HUES6 (cell line): ENCODE measurements at regions not wholly inside any gene's neighbourhood (a gene's known extent, or its start where the extent isn't known, plus 50 kb on each side); places are given as distances from the start of the nearest gene placed in this dataset.

ENCODE experiments used
- H3K27ac ChIP-seq: 2 replicates; pipeline ENCODE4 v1.7.0; 2013; ENCODE audit warnings: low read depth, mild to moderate bottlenecking, low read length, inconsistent platforms
- H3K27me3 ChIP-seq: 2 replicates; pipeline ENCODE4 v1.6.1; 2013; ENCODE audit warnings: low read length; ENCODE audit not compliant: control insufficient read depth, insufficient read depth
- H3K36me3 ChIP-seq: 2 replicates; pipeline ENCODE4 v1.6.1; 2013; ENCODE audit warnings: low read length; ENCODE audit not compliant: control insufficient read depth, insufficient read depth
- H3K4me1 ChIP-seq: 2 replicates; pipeline ENCODE4 v1.6.1; 2013; ENCODE audit warnings: low read length; ENCODE audit not compliant: control insufficient read depth, insufficient read depth
- H3K4me3 ChIP-seq: 2 replicates; pipeline ENCODE4 v1.5.1; 2013; ENCODE audit warnings: low read depth, low read length
- H3K9ac ChIP-seq: one replicate; pipeline ENCODE4 v1.6.1; 2013; ENCODE audit warnings: mild to moderate bottlenecking, low read length
- H3K9me3 ChIP-seq: 2 replicates; pipeline ENCODE4 v1.6.1; 2013; ENCODE audit warnings: low read depth, low read length; ENCODE audit not compliant: control insufficient read depth, insufficient read depth

DNA sequence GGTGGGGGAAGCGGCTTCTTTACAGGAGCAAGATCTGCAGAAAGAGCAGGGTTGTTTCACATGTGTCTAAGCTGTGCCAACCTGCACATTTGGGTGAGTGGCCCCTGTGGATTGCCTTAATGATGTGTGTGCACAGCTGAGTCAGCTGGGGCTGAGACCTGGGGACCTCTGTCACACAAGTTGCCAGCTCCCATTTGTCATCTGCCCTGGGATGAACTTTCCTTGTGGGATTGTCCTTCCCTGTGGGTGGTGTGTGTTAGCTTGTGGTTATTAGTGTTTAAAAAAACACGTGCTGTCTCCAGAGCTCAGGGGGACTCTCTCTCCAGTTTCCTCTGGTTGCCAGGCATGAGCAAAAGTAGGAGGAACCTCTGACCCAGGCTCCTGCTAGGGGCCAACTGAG, 400.5 kb upstream of the CCL2 start:
- Histone ChIP-seq H3K27me3 (no peaks in the 10 kb centered on the region; the same call in 1 of the 2 replicates), H3K9me3 (no peaks in the 10 kb centered on the region), H3K4me1 (peaks cover 11% of the 10 kb centered on the region), H3K27ac (no peak overlapping the region), H3K36me3 (no peaks in the 10 kb centered on the region), H3K9ac (no peak overlapping the region), H3K4me3 (no peak overlapping the region)

DNA sequence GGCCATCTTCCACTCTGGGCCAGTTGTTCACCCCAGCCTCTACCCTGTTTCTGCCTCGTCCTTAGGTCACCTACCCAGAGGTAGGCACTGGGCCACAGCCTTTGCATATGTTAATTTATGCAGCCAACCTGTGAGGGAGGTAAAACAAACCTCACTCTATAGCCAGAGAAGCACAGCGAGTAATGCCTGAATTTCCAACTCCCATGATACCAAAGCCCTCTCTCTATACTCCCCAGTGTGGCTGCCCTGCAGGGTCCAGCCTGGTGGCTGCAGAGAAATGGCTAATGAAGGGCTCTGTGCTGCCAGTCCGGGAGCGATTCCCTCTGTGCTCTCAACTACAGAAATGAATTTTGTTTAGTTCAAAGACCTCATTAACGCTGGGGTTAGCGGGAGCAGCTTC, 397.0 kb upstream of the CCL2 start:
- peaks cover 11% of the 10 kb centered on the region for H3K4me1 ChIP-seq
- no peak overlapping the region for H3K27ac ChIP-seq
- no peaks in the 10 kb centered on the region; the same call in 1 of the 2 replicates for H3K27me3 ChIP-seq
- H3K9me3 ChIP-seq = no peaks in the 10 kb centered on the region
- no peaks in the 10 kb centered on the region for H3K36me3 ChIP-seq
- no peak overlapping the region for H3K4me3 ChIP-seq
- no peak overlapping the region for H3K9ac ChIP-seq

DNA sequence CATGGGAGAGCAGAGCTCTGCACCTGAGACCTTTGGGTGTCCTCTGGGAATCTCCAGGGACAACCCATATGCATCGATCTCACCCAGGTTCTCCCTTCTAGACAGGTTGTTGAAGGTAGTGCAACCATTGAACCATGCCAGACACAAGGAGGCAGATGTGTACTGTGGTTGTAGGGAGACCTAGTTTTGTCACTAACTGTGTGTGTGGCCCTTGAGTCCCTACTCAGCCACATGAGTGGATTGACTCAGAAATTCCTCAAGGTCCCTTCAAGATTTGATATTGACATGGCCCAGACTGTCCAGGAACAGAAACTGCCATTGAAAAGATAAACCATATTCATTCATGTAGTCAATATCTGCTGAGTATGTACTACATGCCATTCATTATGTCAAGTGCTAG, 396.4 kb upstream of the CCL2 start:
- Histone ChIP-seq H3K4me1 (peaks cover 11% of the 10 kb centered on the region), H3K36me3 (no peaks in the 10 kb centered on the region), H3K9ac (no peak overlapping the region), H3K27me3 (no peaks in the 10 kb centered on the region; the same call in 1 of the 2 replicates), H3K4me3 (no peak overlapping the region), H3K27ac (no peak overlapping the region), H3K9me3 (no peaks in the 10 kb centered on the region)

DNA sequence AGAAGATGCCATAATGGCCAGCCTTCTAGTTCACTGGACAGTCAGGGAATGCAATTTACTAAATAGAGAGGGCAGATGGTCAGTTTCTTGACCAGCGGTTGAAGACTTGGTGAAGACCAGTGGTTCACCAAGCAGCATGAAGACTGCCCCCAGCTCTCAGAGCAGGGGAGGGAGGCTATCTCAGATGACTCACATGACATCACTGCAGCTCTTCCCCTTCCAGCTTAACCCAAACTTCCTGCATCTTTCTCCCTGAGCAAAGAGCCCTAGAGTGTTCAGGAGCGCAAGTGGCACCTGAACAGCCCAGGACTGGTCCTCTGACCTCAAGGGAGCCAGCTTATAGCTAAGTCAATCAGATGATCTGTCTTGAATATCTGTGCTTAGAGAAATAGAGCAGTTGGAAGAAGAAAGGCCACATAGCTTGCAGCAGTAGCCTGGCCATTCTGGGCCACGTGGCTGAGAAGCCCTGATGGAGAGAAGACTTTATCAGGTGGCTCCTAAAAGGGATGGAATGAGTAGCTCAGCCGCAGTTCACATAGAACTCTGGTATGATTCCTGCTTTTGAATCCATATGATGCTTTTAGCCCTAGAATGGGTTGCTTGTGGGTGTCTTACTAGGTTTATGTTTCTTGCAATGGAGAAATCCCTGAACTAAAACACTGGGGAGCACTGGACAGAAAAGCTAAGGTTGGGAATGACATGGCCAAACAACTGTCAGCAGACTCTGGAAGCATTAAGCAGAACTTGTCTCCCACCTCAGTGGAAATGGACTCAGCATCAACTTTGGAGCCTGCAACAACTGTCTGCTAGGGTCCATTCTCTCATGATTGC, 392.1 kb upstream of the CCL2 start:
- Histone ChIP-seq H3K4me1 (peaks cover 8% of the 10 kb centered on the region), H3K9me3 (no peaks in the 10 kb centered on the region), H3K27ac (no peak overlapping the region), H3K36me3 (no peaks in the 10 kb centered on the region), H3K27me3 (no peaks in the 10 kb centered on the region; the same call in 1 of the 2 replicates), H3K9ac (no peak overlapping the region), H3K4me3 (no peak overlapping the region)

DNA sequence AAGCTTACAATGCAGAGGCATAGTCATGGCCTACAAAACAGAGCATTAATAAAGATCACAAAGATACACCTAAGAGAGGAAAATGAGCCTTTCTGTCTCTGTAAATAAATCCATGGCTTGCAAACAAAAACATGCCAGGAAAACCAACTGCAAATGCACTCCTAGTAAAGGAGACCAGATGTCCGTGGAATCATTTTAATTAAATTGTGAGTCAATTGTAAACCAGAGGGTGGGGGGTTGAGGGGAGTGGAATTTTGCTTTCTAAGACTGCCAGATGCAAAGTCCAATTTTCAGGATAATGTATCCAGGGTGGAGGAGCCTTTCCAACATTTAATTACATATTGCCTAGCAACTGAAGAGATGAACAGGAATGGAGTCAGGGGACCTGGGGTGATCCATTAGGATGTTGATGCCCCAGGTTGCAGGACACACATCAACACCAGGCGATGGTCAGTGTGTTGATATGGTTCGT, 390.3 kb upstream of the CCL2 start:
- Histone ChIP-seq H3K9me3 (no peaks in the 10 kb centered on the region), H3K27ac (no peak overlapping the region), H3K4me1 (no peaks in the 10 kb centered on the region), H3K9ac (no peak overlapping the region), H3K36me3 (no peaks in the 10 kb centered on the region), H3K27me3 (no peaks in the 10 kb centered on the region), H3K4me3 (no peak overlapping the region)

DNA sequence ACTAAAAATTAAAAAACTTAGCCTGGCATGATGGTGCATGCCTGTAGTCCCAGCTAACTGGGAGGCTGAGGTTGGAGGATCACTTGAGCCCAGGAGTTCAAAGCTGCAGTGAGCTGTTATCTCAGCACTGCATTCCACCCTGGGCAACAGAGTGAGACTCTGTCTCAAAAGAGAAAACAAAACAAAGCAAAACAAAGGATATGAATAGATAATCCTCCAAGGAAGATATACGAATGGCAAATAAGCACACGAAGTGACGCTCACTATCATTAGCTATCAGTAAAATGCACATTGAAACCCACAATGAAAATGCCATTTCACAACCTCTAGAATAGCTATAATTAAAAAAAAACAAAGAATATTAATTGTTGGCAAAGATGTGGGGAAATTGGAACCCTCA, 386.2 kb upstream of the CCL2 start:
- peaks cover 8% of the 10 kb centered on the region; the same call in 1 of the 2 replicates for H3K4me1 ChIP-seq
- no peak overlapping the region for H3K9ac ChIP-seq
- H3K36me3 ChIP-seq = no peaks in the 10 kb centered on the region
- no peak overlapping the region for H3K27ac ChIP-seq
- no peaks in the 10 kb centered on the region for H3K9me3 ChIP-seq
- no peak overlapping the region for H3K4me3 ChIP-seq
- H3K27me3 ChIP-seq = no peaks in the 10 kb centered on the region

DNA sequence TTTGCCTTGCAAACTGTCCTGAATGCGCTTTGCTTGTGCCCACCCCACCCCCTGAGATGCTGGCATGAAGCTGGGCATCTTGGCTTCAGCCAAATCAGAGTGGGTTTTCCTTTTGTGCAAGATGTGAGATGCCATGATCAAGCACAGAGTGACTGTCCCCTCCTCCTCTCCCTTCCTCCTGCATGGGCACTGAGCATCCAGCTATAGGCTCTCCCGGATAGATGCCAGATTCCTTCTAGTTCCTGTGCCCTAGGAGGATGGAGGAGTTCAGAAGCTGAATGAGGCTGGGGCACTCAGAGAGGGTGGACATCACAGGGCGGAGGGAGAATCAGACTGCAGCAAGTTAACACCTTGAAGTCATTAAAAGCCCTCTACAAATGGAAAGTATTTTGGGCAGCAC, 384.1 kb upstream of the CCL2 start:
- Histone ChIP-seq H3K9me3 (no peaks in the 10 kb centered on the region), H3K4me3 (no peak overlapping the region), H3K9ac (no peak overlapping the region), H3K36me3 (no peaks in the 10 kb centered on the region), H3K4me1 (peaks cover 8% of the 10 kb centered on the region; the same call in 1 of the 2 replicates), H3K27ac (no peak overlapping the region), H3K27me3 (no peaks in the 10 kb centered on the region)

DNA sequence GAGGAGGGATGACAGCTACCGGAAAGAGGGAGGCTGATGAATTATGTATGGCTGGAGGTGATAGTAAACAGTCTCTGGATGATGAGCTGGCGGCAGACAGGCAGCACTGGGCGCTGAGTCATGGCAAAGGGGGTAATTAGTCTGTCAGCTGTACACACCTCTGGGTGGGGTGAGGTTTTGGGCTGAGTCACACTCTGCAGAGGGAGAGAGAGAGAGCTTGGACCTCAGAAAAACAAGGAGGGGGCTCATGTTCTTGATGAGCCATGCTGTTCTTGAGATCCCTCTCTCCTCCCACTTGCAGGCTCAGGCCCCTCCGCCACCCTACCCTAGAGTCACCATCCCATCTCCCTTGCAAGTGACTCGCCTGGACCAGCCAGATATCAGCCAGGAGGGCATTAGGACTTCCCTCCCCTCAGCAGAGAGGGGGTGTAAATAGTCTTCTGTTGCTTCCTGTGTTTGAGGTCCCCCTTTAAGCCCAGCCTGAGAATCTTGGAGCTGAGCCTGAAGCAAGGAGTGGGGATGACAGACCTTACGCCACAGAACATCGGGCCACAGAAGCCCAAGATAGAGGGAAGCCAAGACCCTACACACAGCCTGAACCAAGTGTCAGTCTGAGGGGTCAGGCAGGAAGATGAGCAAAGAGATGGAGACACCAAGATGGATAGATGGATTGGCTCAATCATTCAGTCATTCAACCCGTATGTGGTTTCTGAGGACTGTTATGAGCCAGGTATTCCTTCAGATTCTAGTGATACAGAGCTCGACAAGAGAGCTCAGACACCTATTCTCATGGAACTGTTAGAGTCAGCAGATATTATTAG, 383.2 kb upstream of the CCL2 start:
- Histone ChIP-seq H3K4me3 (no peak overlapping the region), H3K4me1 (peaks cover 8% of the 10 kb centered on the region; the same call in 1 of the 2 replicates), H3K36me3 (no peaks in the 10 kb centered on the region), H3K27ac (no peak overlapping the region), H3K9me3 (no peaks in the 10 kb centered on the region), H3K9ac (no peak overlapping the region), H3K27me3 (no peaks in the 10 kb centered on the region)

DNA sequence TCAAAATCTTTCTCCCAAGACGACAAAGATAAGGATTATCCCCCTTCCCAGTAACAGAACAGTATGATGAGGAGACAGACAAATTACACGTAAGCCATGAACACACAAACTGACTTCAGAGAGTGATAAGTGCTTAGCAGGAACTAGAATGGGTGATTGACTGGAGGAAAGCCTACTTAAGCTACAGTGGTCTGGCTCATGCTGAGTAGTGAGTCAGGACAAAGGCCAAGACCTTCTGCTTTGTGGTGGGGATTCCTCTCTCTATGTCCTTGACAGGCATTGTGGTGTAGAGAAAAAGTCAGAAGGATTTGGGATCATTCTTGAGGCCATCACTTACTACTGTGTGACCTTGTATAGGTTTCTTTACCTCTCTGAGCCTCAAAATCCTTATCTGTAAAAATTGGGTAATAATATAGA, 381.9 kb upstream of the CCL2 start:
- no peaks in the 10 kb centered on the region for H3K36me3 ChIP-seq
- no peak overlapping the region for H3K27ac ChIP-seq
- no peaks in the 10 kb centered on the region for H3K27me3 ChIP-seq
- H3K4me1 ChIP-seq = peaks cover 12% of the 10 kb centered on the region; the same call in 1 of the 2 replicates
- H3K9me3 ChIP-seq = no peaks in the 10 kb centered on the region; the same call in 1 of the 2 replicates
- H3K4me3 ChIP-seq = no peak overlapping the region
- no peak overlapping the region for H3K9ac ChIP-seq

DNA sequence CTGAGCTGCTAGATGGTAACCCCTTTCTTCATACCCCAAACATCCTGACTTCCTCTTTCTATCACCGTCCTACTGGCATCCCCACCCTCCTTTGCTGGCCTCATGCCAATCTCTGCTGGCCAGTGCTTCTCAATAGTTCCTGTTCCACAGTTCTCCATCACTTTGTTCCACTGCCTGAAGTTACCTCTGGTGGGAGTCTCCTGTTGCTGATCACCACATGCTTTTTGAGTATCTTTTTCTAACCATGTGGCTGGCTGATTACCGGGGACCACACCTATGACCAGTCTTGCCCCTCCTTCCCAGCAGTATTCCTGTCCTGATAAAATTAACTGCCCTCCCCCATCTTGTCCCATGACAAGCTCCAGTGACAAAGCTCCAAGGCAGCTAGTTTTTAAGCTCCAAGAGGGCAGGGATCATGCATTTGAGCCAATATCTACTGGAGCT, 380.4 kb upstream of the CCL2 start:
- Histone ChIP-seq H3K4me1 (peaks cover 12% of the 10 kb centered on the region; the same call in 1 of the 2 replicates), H3K27me3 (no peaks in the 10 kb centered on the region), H3K9me3 (no peaks in the 10 kb centered on the region; the same call in 1 of the 2 replicates)

DNA sequence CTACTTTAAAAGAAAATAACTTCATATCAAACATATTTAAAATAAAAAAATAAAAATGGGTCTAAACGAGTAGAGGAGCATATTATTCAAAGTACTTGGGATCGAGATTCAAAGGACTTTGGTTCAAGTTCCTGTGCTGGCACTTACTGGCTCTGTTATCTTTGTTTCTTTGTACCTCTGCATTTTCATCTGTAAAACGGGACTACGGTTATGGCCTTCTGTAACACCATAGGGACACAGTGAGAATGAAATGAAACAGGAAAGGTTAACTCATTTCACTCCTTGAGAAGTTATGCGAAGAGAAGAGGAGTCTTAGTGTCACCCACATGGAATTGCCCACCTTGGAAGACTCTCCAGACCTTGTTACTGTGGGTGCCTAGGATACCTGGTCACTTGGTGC, 379.1 kb upstream of the CCL2 start:
- Histone ChIP-seq H3K9me3 (no peaks in the 10 kb centered on the region; the same call in 1 of the 2 replicates), H3K4me3 (no peak overlapping the region), H3K9ac (no peak overlapping the region), H3K27me3 (no peaks in the 10 kb centered on the region), H3K27ac (no peak overlapping the region), H3K36me3 (no peaks in the 10 kb centered on the region), H3K4me1 (peaks cover 12% of the 10 kb centered on the region; the same call in 1 of the 2 replicates)

More for the DNA sequence above, 380.4 kb upstream of the CCL2 start:
- Histone ChIP-seq H3K9ac (no peak overlapping the region), H3K4me3 (no peak overlapping the region), H3K36me3 (no peaks in the 10 kb centered on the region), H3K27ac (no peak overlapping the region)
